PFSK-1 (cell line): ENCODE measurements at regions not wholly inside any gene's neighbourhood (a gene's known extent, or its start where the extent isn't known, plus 50 kb on each side); places are given as distances from the start of the nearest gene placed in this dataset.

Experiments used
- FOXP2 ChIP-seq: optimal IDR thresholded peaks from 2 replicates; pipeline ENCODE3; 2011; ENCODE audit warnings: borderline replicate concordance, control low read depth, inconsistent platforms; ENCODE audit not compliant: insufficient read depth; ENCODE audit errors: extremely low read length, extremely low read depth
- POLR2AphosphoS5 ChIP-seq: IDR thresholded peaks from 2 replicates; pipeline ENCODE4 v1.6.1; 2012; ENCODE audit warnings: low read depth, mild to moderate bottlenecking, control low read depth, low read length, moderate library complexity
- SIN3A ChIP-seq: IDR thresholded peaks from 2 replicates; pipeline ENCODE4 v1.6.1; 2012; ENCODE audit warnings: mild to moderate bottlenecking, low read length, moderate library complexity, borderline replicate concordance; ENCODE audit not compliant: insufficient read depth
- TAF1 ChIP-seq: IDR thresholded peaks from 2 replicates; pipeline ENCODE4 v1.6.1; 2012; ENCODE audit warnings: low read length, control low read depth, borderline replicate concordance; ENCODE audit not compliant: insufficient read depth
- TF ChIP-seq, protein P1 (sequence below), 2 experiments: IDR thresholded peaks; 2 replicates each; pipeline versions ENCODE4 v1.6.1 to v1.8.0; 2011 to 2012; ENCODE audit warnings: low read depth in 2 of 2, low read length in 2 of 2, control low read depth in 1 of 2, inconsistent platforms in 1 of 2, mild to moderate bottlenecking in 1 of 2, moderate library complexity in 1 of 2; ENCODE audit not compliant: insufficient read depth in 1 of 2

DNA sequence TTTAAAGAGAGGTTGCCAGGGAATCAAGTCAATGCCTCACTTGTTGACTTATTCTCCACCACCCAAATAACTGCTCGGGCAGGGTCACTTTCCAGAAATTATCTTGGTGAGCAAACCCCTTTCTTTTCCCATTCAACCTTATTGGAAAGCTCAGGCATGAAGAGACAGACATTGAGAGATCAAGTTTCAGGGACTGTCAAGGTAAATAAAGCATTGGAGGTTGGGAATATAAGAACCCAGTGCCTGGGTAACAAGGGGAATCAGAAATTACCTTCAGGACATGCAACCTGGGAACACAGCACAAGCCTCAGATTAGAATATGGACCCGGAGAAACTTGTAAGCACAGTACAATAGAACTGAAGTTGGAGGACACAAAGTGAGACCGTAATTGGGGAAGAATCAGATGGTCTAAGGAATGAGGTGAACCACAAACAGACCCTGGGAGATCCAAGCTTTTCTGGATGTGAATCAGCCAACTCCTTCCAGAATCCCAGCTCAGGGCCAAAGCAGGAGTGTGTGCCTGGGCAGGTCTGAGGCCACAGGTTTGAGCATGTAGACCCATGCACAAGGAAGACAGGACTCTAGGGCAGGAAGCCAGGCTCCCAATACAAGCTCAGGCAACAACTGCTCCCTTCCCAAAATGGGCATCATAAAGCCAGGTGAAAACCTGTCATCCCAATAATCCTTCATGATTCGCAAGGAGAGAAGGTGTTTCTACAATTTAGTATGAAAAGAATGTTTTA lies 512.8 kb downstream of the MAFB start:
- TF ChIP-seq POLR2AphosphoS5 (no peak), FOXP2 (no peak), TAF1 (no peak), SIN3A (no peak)
- TF ChIP-seq, protein P1, sequence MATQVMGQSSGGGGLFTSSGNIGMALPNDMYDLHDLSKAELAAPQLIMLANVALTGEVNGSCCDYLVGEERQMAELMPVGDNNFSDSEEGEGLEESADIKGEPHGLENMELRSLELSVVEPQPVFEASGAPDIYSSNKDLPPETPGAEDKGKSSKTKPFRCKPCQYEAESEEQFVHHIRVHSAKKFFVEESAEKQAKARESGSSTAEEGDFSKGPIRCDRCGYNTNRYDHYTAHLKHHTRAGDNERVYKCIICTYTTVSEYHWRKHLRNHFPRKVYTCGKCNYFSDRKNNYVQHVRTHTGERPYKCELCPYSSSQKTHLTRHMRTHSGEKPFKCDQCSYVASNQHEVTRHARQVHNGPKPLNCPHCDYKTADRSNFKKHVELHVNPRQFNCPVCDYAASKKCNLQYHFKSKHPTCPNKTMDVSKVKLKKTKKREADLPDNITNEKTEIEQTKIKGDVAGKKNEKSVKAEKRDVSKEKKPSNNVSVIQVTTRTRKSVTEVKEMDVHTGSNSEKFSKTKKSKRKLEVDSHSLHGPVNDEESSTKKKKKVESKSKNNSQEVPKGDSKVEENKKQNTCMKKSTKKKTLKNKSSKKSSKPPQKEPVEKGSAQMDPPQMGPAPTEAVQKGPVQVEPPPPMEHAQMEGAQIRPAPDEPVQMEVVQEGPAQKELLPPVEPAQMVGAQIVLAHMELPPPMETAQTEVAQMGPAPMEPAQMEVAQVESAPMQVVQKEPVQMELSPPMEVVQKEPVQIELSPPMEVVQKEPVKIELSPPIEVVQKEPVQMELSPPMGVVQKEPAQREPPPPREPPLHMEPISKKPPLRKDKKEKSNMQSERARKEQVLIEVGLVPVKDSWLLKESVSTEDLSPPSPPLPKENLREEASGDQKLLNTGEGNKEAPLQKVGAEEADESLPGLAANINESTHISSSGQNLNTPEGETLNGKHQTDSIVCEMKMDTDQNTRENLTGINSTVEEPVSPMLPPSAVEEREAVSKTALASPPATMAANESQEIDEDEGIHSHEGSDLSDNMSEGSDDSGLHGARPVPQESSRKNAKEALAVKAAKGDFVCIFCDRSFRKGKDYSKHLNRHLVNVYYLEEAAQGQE (IDR thresholded peaks at IDR 0.05; ENCODE audit: insufficient read depth in 1 of 2, low read depth in 2 of 2, low read length in 2 of 2) = no peak

- TF ChIP-seq FOXP2 (no peak), POLR2AphosphoS5 (no peak), TAF1 (no peak), SIN3A (no peak)
- TF ChIP-seq, protein P1 (IDR thresholded peaks at IDR 0.05; ENCODE audit: insufficient read depth in 1 of 2, low read depth in 2 of 2, low read length in 2 of 2) = no peak
Measured at GRCh38 chr20:40175296-40175695, 513.7 kb downstream of the MAFB start.

DNA sequence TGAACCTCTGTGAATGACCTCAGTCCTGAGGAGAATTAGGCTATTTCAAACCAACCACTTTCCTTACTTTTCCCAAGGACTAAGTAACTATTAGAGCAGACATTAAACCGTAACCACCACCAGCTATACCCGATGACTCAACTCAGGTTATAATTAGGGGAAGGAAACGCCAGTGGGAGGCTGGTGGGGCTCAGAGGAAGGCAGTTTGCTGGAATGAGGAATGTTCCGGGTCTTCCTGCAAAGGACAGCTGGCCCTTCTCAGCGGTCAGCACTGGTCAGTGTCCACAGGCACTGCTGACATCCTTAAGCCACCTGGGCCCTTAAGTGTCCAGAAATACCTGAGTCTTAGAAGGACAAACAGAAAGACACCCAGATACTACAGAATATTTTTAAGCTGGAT lies 515.2 kb downstream of the MAFB start:
- TF ChIP-seq, protein P1 (IDR thresholded peaks at IDR 0.05; ENCODE audit: insufficient read depth in 1 of 2, low read depth in 2 of 2, low read length in 2 of 2) = no peak
- TF ChIP-seq FOXP2 = no peak
- TF ChIP-seq POLR2AphosphoS5 = no peak
- no peak for TF ChIP-seq TAF1
- TF ChIP-seq SIN3A = no peak

GRCh38 chr20:40168981-40169620 lies 519.9 kb downstream of the MAFB start:
- no peak for TF ChIP-seq FOXP2
- TF ChIP-seq SIN3A = no peak
- TF ChIP-seq, protein P1 (IDR thresholded peaks at IDR 0.05; ENCODE audit: insufficient read depth in 1 of 2, low read depth in 2 of 2, low read length in 2 of 2) = no peak
- no peak for TF ChIP-seq TAF1
- no peak for TF ChIP-seq POLR2AphosphoS5
